AG04450 (cell line): ENCODE measurements at regions not wholly inside any gene's neighbourhood (a gene's known extent, or its start where the extent isn't known, plus 50 kb on each side); places are given as distances from the start of the nearest gene placed in this dataset.

Experiments
- CTCF ChIA-PET: fragments of 300-600, 350-600 bp; formaldehyde crosslinking; extraction: SDS; loops from one replicate; lab custom pipeline; 2022; ENCODE audit warnings: antibody characterized with exemption, inconsistent platforms; lab: Charles Lee
- POLR2A ChIA-PET: fragments of 350-600 bp; formaldehyde crosslinking; extraction: SDS; loops from one replicate; lab custom pipeline; 2021; ENCODE audit warnings: antibody characterized with exemption, inconsistent platforms; lab: Yijun Ruan, JAX
- DNase-seq: peaks from one replicate; pipeline ENCODE4 v3.0.0-alpha.2; 2011; ENCODE audit warnings: low read depth, low spot score
- H3K27ac ChIP-seq: one replicate; pipeline ENCODE4 v1.5.1; 2012; ENCODE audit warnings: low read depth, low read length, control low read depth
- H3K27me3 ChIP-seq: one replicate; pipeline ENCODE4 v1.6.0; 2012; ENCODE audit warnings: low read length; ENCODE audit not compliant: control insufficient read depth, insufficient read depth
- H3K4me3 ChIP-seq: 2 replicates; pipeline ENCODE4 v1.5.1; 2011; ENCODE audit warnings: mild to moderate bottlenecking, low read depth, low read length, control low read depth
- H3K9me3 ChIP-seq: 2 replicates; pipeline ENCODE4 v1.5.1; 2012; ENCODE audit warnings: low read length; ENCODE audit not compliant: control insufficient read depth, insufficient read depth
- TF ChIP-seq, protein P1 (sequence below): IDR thresholded peaks from 2 replicates; pipeline ENCODE4 v1.5.1; 2011; ENCODE audit warnings: low read depth, low read length, control low read depth, inconsistent platforms

DNA sequence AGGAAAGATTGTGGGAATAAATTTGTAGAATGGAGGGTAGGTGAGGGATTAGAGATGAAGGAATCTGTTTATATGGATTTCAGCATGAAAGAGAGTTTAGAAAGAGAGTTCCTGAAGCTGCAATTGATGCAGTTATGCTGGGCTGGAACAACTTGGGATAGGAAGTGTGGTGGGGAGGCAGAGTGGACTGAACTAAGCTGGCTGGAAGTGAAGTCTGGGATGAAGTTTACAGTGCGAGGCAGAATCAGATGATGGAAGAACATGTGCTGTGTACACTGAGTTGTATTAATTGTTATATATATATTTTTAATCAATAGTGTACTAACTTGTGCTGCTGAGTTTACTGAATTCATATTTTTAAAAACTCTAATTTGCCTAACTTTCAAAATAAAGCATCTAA lies 461.9 kb downstream of the SPRY1 start:
- TF ChIP-seq, protein P1, sequence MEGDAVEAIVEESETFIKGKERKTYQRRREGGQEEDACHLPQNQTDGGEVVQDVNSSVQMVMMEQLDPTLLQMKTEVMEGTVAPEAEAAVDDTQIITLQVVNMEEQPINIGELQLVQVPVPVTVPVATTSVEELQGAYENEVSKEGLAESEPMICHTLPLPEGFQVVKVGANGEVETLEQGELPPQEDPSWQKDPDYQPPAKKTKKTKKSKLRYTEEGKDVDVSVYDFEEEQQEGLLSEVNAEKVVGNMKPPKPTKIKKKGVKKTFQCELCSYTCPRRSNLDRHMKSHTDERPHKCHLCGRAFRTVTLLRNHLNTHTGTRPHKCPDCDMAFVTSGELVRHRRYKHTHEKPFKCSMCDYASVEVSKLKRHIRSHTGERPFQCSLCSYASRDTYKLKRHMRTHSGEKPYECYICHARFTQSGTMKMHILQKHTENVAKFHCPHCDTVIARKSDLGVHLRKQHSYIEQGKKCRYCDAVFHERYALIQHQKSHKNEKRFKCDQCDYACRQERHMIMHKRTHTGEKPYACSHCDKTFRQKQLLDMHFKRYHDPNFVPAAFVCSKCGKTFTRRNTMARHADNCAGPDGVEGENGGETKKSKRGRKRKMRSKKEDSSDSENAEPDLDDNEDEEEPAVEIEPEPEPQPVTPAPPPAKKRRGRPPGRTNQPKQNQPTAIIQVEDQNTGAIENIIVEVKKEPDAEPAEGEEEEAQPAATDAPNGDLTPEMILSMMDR, result no peak
- DNase-seq, result no peak
- no peaks in the 10 kb centered on the region for H3K27me3 ChIP-seq
- CTCF ChIA-PET, result interaction anchor here (1.0 to 1.1 kb wide), 2 partner anchors 13 to 197 kb away, joined by 3 to 4 read pairs; no protein-coding TSS in a partner anchor
- no peak overlapping the region for H3K4me3 ChIP-seq
- H3K27ac ChIP-seq, result no peak overlapping the region
- POLR2A ChIA-PET, result no interaction called here
- no peaks in the 10 kb centered on the region for H3K9me3 ChIP-seq

DNA sequence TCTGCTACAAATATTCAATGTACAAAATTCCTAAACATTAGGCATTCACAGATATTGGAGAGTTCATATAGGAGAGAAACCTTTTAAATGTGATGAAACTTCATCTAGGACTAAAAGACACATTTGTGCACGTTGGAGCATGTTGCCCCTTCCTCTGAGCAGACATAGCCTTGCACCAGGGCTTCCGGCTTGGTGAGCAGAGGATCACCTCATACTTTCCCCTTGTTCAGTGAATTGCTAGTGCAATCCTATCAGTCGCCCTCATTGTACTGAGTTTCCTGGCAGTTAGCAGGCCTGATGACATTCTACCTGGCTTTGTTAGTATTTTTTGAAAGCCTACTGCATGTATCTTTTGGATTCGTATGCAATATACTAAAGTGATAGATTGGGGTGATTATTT lies 466.2 kb downstream of the SPRY1 start:
- H3K27me3 ChIP-seq, result no peaks in the 10 kb centered on the region
- CTCF ChIA-PET, result no interaction called here
- DNase-seq, result no peak
- TF ChIP-seq, protein P1, result no peak
- no peak overlapping the region for H3K27ac ChIP-seq
- no peaks in the 10 kb centered on the region for H3K9me3 ChIP-seq
- no peak overlapping the region for H3K4me3 ChIP-seq
- POLR2A ChIA-PET, result no interaction called here

DNA sequence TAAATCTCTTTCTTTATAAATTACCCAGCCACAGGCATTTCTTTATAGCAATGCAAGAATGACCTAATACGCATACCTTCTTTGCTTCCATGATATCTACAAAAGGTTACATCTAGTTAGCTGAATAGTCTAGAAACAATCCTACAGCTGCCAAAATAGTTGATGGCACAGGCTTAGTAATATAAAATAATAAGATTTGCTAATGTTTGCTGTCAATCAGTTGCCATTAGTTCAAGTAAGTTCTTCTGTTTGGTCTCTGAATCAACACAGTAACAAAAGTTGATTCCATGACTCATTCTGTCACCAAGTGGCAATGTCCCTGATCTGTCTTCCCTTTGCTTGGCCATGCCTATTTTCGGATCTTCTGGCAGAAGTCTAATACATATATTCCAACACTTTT lies 470.2 kb downstream of the SPRY1 start:
- DNase-seq, result no peak
- no peak overlapping the region for H3K27ac ChIP-seq
- CTCF ChIA-PET, result no interaction called here

DNA sequence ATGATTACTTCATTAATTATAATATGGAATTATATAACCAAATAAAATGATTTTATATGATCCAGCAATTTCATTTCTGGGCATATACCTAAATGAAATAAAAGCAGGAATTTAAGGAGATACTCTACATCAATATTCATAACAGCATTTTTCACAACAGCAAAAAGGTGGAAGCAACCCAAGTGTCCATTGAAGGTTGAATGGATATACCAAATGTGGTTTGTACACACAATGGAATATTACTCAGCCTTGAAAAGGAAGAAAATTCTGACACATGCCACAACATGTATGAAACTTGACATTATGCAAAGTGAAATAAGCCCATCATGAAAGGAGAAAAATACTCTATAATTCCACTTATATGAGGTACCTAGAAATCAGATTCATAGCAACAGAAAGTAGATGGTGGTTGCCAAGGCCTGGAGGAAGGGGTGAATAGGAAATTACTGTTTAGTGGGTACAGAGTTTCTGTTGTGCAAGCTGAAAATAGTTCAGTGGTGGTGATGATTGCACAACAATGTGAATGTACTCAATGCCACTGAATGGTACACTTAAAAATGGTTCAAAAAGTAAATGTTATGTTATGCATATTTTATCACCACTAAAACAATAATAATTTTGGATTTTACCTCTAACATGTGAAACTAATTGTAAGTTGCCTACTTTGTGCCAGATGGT lies 471.5 kb downstream of the SPRY1 start:
- ChIA-PET POLR2A (no interaction called here), CTCF (interaction anchor here (0.7 kb wide), 1 partner anchor 335 kb away, joined by 10 read pairs; no protein-coding TSS in a partner anchor)
- TF ChIP-seq, protein P1, result no peak
- no peak for DNase-seq
- Histone ChIP-seq H3K27ac (no peak overlapping the region), H3K27me3 (no peaks in the 10 kb centered on the region), H3K9me3 (no peaks in the 10 kb centered on the region), H3K4me3 (no peak overlapping the region)

More for the DNA sequence above, 470.2 kb downstream of the SPRY1 start:
- H3K9me3 ChIP-seq, result no peaks in the 10 kb centered on the region
- no peaks in the 10 kb centered on the region for H3K27me3 ChIP-seq
- H3K4me3 ChIP-seq, result no peak overlapping the region
- TF ChIP-seq, protein P1, result no peak
- POLR2A ChIA-PET, result no interaction called here

DNA sequence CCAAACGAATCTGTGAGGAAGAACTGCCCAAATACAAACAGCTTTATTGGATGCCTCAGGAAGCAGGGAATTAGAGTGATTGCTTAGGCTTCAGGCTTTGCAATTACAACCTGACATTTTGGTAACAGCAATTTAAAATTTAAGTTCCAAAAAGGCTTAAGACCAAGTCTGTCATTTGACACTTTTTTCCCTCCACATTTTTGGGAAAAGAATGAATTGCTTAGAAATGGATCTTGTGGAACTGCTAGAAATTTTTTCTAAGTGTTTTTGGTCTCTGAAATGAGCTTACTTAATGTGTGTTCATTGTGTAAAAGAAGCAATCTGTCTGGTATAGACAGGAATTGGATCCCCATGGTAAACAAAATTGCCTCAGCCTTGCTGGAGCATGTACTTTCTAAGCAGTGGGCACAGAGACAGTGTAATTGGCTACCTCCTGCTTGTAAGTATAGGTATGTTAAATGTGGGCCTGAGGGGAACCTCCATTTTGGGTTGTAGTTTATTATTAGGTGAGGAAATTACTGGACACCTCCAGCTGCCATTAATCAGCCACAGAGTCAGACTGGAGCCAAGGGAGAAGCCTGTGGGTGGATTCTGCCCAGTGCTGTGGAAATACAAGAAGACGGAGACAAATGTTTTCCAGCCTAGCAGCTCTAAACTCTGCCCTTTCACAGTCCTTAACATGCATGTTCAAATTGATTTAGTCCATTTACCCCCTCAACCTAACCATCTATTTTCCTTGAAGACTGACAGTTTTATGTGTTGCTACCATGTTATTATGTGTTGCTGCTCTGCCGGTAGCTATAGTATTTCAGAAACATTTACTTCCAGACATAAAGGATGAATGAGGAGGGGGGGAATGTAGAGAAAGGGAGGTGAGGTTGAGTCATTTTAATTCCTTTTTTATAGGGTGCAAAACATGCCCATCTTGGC lies 473.0 kb downstream of the SPRY1 start:
- DNase-seq, result no peak
- H3K4me3 ChIP-seq, result no peak overlapping the region
- TF ChIP-seq, protein P1, result no peak
- CTCF ChIA-PET, result no interaction called here
- H3K27me3 ChIP-seq, result no peaks in the 10 kb centered on the region
- POLR2A ChIA-PET, result no interaction called here
- no peak overlapping the region for H3K27ac ChIP-seq
- no peaks in the 10 kb centered on the region for H3K9me3 ChIP-seq
